HFF-Myc (cell line): ENCODE measurements at regions not wholly inside any gene's neighbourhood (a gene's known extent, or its start where the extent isn't known, plus 50 kb on each side); places are given as distances from the start of the nearest gene placed in this dataset.

Experiments used
- DNase-seq: peaks from one replicate; pipeline ENCODE4 v3.0.0-alpha.2; 2011; ENCODE audit warnings: low read depth; ENCODE audit errors: extremely low read depth
- H3K4me3 ChIP-seq: replicated peaks from 2 replicates; pipeline ENCODE4 v1.5.1; 2011; ENCODE audit warnings: low read depth, mild to moderate bottlenecking, control low read depth, low read length
- TF ChIP-seq, protein P1 (sequence below): IDR thresholded peaks from 2 replicates; pipeline ENCODE4 v1.5.1; 2012; ENCODE audit warnings: mild to moderate bottlenecking, low read depth, low read length, control low read depth; ENCODE audit errors: missing control alignments

DNA sequence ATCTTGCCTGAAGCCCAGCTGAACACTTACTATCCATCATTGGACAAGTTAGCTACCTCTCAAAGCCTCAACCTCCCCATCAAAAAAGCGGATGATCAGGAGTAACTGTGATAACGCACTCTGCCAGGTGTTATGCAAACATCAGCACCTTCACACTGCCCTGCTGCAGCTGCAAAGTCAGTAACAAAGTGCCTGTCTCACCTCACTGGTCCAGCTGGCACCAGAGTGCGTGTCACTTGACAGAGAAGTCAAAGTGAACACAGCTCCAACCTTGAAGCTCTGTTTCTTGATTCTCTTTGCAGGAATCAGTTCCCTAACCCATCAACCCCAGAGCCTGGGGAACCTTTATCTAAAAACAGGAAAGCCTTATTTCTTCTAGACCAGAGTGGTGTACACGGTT, 413.6 kb downstream of the CTTN start:
- TF ChIP-seq, protein P1, sequence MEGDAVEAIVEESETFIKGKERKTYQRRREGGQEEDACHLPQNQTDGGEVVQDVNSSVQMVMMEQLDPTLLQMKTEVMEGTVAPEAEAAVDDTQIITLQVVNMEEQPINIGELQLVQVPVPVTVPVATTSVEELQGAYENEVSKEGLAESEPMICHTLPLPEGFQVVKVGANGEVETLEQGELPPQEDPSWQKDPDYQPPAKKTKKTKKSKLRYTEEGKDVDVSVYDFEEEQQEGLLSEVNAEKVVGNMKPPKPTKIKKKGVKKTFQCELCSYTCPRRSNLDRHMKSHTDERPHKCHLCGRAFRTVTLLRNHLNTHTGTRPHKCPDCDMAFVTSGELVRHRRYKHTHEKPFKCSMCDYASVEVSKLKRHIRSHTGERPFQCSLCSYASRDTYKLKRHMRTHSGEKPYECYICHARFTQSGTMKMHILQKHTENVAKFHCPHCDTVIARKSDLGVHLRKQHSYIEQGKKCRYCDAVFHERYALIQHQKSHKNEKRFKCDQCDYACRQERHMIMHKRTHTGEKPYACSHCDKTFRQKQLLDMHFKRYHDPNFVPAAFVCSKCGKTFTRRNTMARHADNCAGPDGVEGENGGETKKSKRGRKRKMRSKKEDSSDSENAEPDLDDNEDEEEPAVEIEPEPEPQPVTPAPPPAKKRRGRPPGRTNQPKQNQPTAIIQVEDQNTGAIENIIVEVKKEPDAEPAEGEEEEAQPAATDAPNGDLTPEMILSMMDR: no peak
- DNase-seq: no peak

DNA sequence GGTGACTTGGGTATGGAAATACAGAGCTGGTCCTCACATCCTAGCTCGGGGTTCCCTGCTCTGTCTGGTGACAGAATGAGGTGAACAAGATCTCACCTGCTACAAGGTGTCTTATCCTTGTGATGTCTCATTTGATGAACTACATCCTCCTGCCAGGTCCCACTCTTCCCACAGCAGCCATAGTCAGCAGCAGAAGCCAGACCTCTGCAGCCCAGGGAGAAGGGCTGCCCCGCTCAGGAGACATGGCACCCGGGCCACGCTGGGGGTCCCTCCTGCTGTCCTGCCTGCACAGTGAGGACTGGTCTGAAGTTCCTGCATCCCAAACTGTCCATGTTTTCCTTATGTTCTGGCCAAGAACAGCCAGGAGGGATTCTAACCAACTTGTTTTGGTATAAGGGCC, 414.1 kb downstream of the CTTN start:
- H3K4me3 ChIP-seq: no peak overlapping the region
- DNase-seq: no peak
- TF ChIP-seq, protein P1: no peak

More for the DNA sequence above, 413.6 kb downstream of the CTTN start:
- H3K4me3 ChIP-seq: no peak overlapping the region

DNA sequence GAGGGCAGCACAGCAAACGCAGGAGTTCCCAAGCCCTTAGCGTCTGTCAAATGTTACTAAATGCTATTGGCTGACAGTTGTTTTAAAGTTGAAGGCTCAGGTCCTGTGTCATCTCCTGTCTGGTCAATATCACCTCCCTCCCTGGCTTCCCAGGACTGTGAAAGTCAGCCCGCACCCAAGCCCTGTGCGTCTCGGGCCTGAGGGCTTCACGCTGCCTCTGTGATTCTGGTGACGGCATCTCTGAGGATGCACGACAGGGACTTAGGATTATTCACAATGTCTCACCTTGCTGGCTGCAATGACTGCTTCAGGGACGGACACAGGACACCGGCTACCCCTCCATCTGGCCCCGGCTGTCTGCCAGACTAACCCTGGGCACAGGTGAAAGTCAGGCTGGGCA, 415.3 kb downstream of the CTTN start:
- H3K4me3 ChIP-seq: no peak overlapping the region
- DNase-seq: no peak
- TF ChIP-seq, protein P1: no peak

DNA sequence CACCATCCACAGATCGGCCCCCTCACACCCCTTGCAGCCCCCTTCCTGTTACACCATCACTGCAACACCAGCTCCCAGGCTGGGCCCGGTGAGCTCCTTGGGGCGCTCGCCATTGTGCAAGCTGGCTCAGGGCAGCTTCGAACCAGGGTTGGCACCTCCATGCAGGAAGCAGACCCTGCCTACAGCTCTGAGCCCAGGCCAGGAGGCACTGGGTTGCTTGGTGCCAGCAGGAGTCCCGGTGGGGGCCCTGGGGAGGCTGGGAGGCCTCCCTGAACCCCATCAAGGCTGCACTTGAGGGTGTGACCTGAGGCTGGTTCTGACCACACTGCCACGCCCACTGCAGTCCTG, 417.1 kb downstream of the CTTN start:
- no peak for DNase-seq
- no peak overlapping the region for H3K4me3 ChIP-seq
- TF ChIP-seq, protein P1: no peak

DNA sequence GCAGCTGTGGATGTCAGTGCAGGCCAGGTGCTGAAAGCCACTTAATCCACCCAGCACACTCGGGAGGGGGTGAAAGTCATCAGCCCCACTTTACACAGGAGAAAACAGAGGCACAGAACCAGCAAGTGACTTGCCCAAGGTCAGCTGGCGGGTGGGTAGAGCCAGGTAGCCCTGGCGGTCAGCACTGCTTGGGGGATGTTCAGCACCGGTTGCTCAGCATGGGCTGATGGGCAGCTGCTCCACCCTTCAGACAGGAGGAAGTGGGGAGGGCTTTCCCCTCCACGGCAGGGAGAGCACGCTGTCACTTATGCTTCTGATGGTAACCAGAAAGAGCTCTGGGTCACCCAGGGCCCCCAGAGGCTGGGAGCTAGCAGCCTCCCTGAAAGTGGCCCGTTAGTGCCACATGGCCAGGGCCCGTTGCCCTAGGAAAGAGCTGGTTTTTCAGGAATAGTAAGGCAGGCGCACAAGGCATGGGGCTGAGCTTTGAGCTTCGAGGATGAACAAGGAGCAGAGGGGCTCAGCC, 417.9 kb downstream of the CTTN start:
- no peak for DNase-seq
- no peak overlapping the region for H3K4me3 ChIP-seq
- TF ChIP-seq, protein P1: no peak

DNA sequence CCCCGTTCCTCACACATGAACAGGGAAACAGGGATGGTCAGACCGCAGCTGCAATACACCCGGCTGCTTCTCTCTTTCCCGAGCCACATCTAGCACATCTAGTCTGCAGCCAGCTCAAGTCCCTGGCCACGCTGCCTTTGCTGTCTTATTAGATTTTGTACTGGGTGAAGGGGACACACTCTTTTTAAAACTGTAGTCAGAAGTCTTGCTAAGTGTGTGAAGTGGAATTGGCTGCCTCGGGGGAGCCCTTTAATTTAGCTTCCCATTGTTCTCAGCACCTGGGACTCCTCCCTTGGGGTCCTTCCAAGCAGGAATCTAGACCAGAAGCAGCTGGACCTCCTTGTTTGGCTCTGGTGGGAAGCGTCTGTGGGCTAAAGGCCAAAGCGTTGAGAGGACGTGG, 420.0 kb downstream of the CTTN start:
- H3K4me3 ChIP-seq: no peak overlapping the region
- DNase-seq: no peak
- TF ChIP-seq, protein P1: no peak

DNA sequence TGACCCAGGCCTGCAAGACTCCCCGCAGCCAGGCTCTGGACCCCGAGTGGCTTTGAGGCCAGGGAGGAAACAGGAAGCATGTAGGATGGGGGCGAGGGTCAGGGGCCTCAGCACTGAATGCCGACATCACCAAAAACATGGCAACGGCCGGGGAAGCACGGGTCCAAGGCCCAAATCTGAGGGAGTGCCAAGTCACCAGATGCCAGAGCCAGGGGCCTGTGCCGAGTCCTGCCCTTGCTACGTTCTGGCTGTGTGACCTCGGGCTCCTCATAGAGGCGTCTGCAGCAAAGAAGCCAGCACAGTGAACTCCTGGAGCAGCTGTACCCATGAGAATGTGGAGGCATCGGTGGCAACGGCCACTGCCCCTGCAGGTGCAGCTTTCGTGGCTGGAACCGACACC, 420.7 kb downstream of the CTTN start:
- no peak for DNase-seq
- TF ChIP-seq, protein P1: no peak
- H3K4me3 ChIP-seq: no peak overlapping the region
